Rectal smooth muscle tissue (tissue), 1 donor: ENCODE measurements at regions not wholly inside any gene's neighbourhood (a gene's known extent, or its start where the extent isn't known, plus 50 kb on each side); places are given as distances from the start of the nearest gene placed in this dataset.

Experiments
- H3K27ac ChIP-seq: one replicate; pipeline ENCODE4 v1.7.0; 2013; ENCODE audit warnings: low read depth, low read length, inconsistent platforms
- H3K27me3 ChIP-seq: one replicate; pipeline ENCODE4 v1.7.0; 2013; ENCODE audit warnings: low read length; ENCODE audit not compliant: control insufficient read depth, insufficient read depth
- H3K36me3 ChIP-seq: one replicate; pipeline ENCODE4 v1.7.0; 2013; ENCODE audit warnings: low read length; ENCODE audit not compliant: control insufficient read depth, insufficient read depth
- H3K4me1 ChIP-seq: one replicate; pipeline ENCODE4 v1.7.0; 2013; ENCODE audit warnings: low read length; ENCODE audit not compliant: control insufficient read depth, insufficient read depth
- H3K4me3 ChIP-seq: one replicate; pipeline ENCODE4 v1.7.0; 2013; ENCODE audit warnings: low read length
- H3K9ac ChIP-seq: one replicate; pipeline ENCODE4 v1.7.0; 2013; ENCODE audit warnings: low read length

- H3K27me3 ChIP-seq = no peaks in the 10 kb centered on the region
- no peaks in the 10 kb centered on the region for H3K4me1 ChIP-seq
- H3K4me3 ChIP-seq = no peak overlapping the region
- no peak overlapping the region for H3K27ac ChIP-seq
- H3K9ac ChIP-seq = no peak overlapping the region
- H3K36me3 ChIP-seq = no peaks in the 10 kb centered on the region
These were observed 181.3 kb downstream of the LIG4 start for GRCh38 chr13:108033800-108034707.

- no peak overlapping the region for H3K4me3 ChIP-seq
- no peak overlapping the region for H3K9ac ChIP-seq
- no peaks in the 10 kb centered on the region for H3K36me3 ChIP-seq
- no peak overlapping the region for H3K27ac ChIP-seq
- no peaks in the 10 kb centered on the region for H3K4me1 ChIP-seq
- H3K27me3 ChIP-seq = no peaks in the 10 kb centered on the region
These were observed 183.5 kb downstream of the LIG4 start for GRCh38 chr13:108031865-108032264.

- Histone ChIP-seq H3K9ac (no peak overlapping the region), H3K4me1 (no peaks in the 10 kb centered on the region), H3K36me3 (no peaks in the 10 kb centered on the region), H3K4me3 (no peak overlapping the region), H3K27ac (no peak overlapping the region), H3K27me3 (no peaks in the 10 kb centered on the region)
These were observed 184.6 kb downstream of the LIG4 start for GRCh38 chr13:108030769-108031168.

GRCh38 chr13:108026680-108027410 lies 188.5 kb downstream of the LIG4 start:
- no peaks in the 10 kb centered on the region for H3K27me3 ChIP-seq
- H3K9ac ChIP-seq = no peak overlapping the region
- no peak overlapping the region for H3K4me3 ChIP-seq
- H3K36me3 ChIP-seq = no peaks in the 10 kb centered on the region
- H3K27ac ChIP-seq = no peak overlapping the region
- H3K4me1 ChIP-seq = no peaks in the 10 kb centered on the region

- no peaks in the 10 kb centered on the region for H3K4me1 ChIP-seq
- no peaks in the 10 kb centered on the region for H3K36me3 ChIP-seq
- H3K27ac ChIP-seq = no peak overlapping the region
- no peak overlapping the region for H3K9ac ChIP-seq
- H3K4me3 ChIP-seq = no peak overlapping the region
- no peaks in the 10 kb centered on the region for H3K27me3 ChIP-seq
These were observed 195.3 kb downstream of the LIG4 start for GRCh38 chr13:108020027-108020426.

GRCh38 chr13:108018371-108018870 lies 196.9 kb downstream of the LIG4 start:
- H3K27ac ChIP-seq = no peak overlapping the region
- no peaks in the 10 kb centered on the region for H3K27me3 ChIP-seq
- no peaks in the 10 kb centered on the region for H3K4me1 ChIP-seq
- no peak overlapping the region for H3K9ac ChIP-seq
- no peaks in the 10 kb centered on the region for H3K36me3 ChIP-seq
- no peak overlapping the region for H3K4me3 ChIP-seq

GRCh38 chr13:108006619-108007018 lies 208.7 kb downstream of the LIG4 start:
- no peaks in the 10 kb centered on the region for H3K36me3 ChIP-seq
- no peak overlapping the region for H3K4me3 ChIP-seq
- H3K27ac ChIP-seq = no peak overlapping the region
- H3K4me1 ChIP-seq = no peaks in the 10 kb centered on the region
- no peaks in the 10 kb centered on the region for H3K27me3 ChIP-seq
- H3K9ac ChIP-seq = no peak overlapping the region

GRCh38 chr13:108005231-108005630 lies 210.1 kb downstream of the LIG4 start:
- H3K27ac ChIP-seq = no peak overlapping the region

GRCh38 chr13:108003626-108004025 lies 211.7 kb downstream of the LIG4 start:
- Histone ChIP-seq H3K4me1 (no peaks in the 10 kb centered on the region), H3K4me3 (no peak overlapping the region), H3K27ac (no peak overlapping the region), H3K36me3 (no peaks in the 10 kb centered on the region), H3K9ac (no peak overlapping the region), H3K27me3 (no peaks in the 10 kb centered on the region)

More at GRCh38 chr13:108005231-108005630, 210.1 kb downstream of the LIG4 start:
- Histone ChIP-seq H3K4me3 (no peak overlapping the region), H3K4me1 (no peaks in the 10 kb centered on the region), H3K36me3 (no peaks in the 10 kb centered on the region), H3K27me3 (no peaks in the 10 kb centered on the region), H3K9ac (no peak overlapping the region)

- Histone ChIP-seq H3K27ac (no peak overlapping the region), H3K4me3 (no peak overlapping the region), H3K9ac (no peak overlapping the region), H3K27me3 (no peaks in the 10 kb centered on the region), H3K36me3 (no peaks in the 10 kb centered on the region), H3K4me1 (no peaks in the 10 kb centered on the region)
These were observed 214.3 kb downstream of the LIG4 start for GRCh38 chr13:108000998-108001397.

- Histone ChIP-seq H3K4me3 (no peak overlapping the region), H3K27ac (no peak overlapping the region), H3K9ac (no peak overlapping the region), H3K4me1 (no peaks in the 10 kb centered on the region), H3K27me3 (no peaks in the 10 kb centered on the region), H3K36me3 (no peaks in the 10 kb centered on the region)
These were observed 215.6 kb downstream of the LIG4 start for GRCh38 chr13:107999751-108000150.

- H3K27me3 ChIP-seq = no peaks in the 10 kb centered on the region
- no peak overlapping the region for H3K9ac ChIP-seq
- H3K4me1 ChIP-seq = no peaks in the 10 kb centered on the region
- H3K4me3 ChIP-seq = no peak overlapping the region
- no peaks in the 10 kb centered on the region for H3K36me3 ChIP-seq
- H3K27ac ChIP-seq = no peak overlapping the region
These were observed 221.2 kb downstream of the LIG4 start for GRCh38 chr13:107994137-107994536.
